GM12892 (cell line): ENCODE measurements at regions not wholly inside any gene's neighbourhood (a gene's known extent, or its start where the extent isn't known, plus 50 kb on each side); places are given as distances from the start of the nearest gene placed in this dataset.

Source experiments
- POLR2A ChIP-seq: IDR thresholded peaks from 2 replicates; pipeline ENCODE4 v1.6.1; 2011; ENCODE audit warnings: low read depth, low read length, control low read depth
- POLR2AphosphoS5 ChIP-seq: IDR thresholded peaks from 2 replicates; pipeline ENCODE4 v1.6.1; 2011; ENCODE audit warnings: low read depth, low read length, control low read depth

DNA sequence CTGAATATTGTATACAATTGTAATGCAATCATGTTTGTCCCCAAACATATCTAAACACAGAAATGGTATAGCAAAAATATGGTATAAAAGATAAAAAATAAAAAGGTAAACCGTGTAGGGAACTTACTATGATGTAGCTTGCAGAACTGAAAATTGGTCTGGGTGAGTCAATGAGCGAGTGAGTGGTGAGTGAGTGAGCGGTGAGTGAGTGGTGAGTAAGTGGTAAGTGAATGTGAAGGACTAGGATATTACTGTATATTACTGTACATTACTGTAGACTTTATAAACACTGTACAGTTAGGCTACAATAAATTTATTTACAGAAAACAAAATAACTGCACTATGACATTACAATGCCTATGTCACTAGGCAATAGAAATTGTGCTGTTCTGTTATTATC, 1163.2 kb upstream of the SORCS1 start:
- TF ChIP-seq POLR2A (no peak), POLR2AphosphoS5 (no peak)
